DMS114 treated with DMSO at 0.1 percent for 48 hours (cell line): ENCODE measurements at regions not wholly inside any gene's neighbourhood (a gene's known extent, or its start where the extent isn't known, plus 50 kb on each side); places are given as distances from the start of the nearest gene placed in this dataset.
"Not testable (repeated sequence)": the region's sequence is repeated elsewhere in the genome, so short reads cannot be mapped to it uniquely, and the experiment has no call there.

Experiments
- DNase-seq: peaks from one replicate; lab custom pipeline; 2025; ENCODE audit not compliant: unreplicated experiment; lab: John Stamatoyannopoulos, UW

- not testable (repeated sequence) for DNase-seq
Measured at GRCh38 chr6:12542319-12543115, 174.1 kb upstream of the PHACTR1 start.

- no peak for DNase-seq
Measured at GRCh38 chr6:12543953-12544352, 172.6 kb upstream of the PHACTR1 start.

- DNase-seq = no peak
Measured at GRCh38 chr6:12544821-12545565, 171.6 kb upstream of the PHACTR1 start.

- no peak for DNase-seq
Measured at GRCh38 chr6:12545619-12546409, 170.8 kb upstream of the PHACTR1 start.

GRCh38 chr6:12546410-12547002, 170.1 kb upstream of the PHACTR1 start:
- DNase-seq = no peak

GRCh38 chr6:12548526-12548925, 168.0 kb upstream of the PHACTR1 start:
- DNase-seq = no peak

- not testable (repeated sequence) for DNase-seq
Measured at GRCh38 chr6:12549445-12549844, 167.1 kb upstream of the PHACTR1 start.

- not testable (repeated sequence) for DNase-seq
Measured at GRCh38 chr6:12554820-12555219, 161.7 kb upstream of the PHACTR1 start.

- DNase-seq = no peak
Measured at GRCh38 chr6:12555267-12555666, 161.3 kb upstream of the PHACTR1 start.

- no peak for DNase-seq
Measured at GRCh38 chr6:12555781-12556180, 160.8 kb upstream of the PHACTR1 start.

- no peak for DNase-seq
Measured at GRCh38 chr6:12557765-12558164, 158.8 kb upstream of the PHACTR1 start.

- no peak for DNase-seq
Measured at GRCh38 chr6:12560315-12560714, 156.3 kb upstream of the PHACTR1 start.

GRCh38 chr6:12566618-12567123, 149.9 kb upstream of the PHACTR1 start:
- DNase-seq = no peak

- DNase-seq = no peak
Measured at GRCh38 chr6:12567682-12568081, 148.9 kb upstream of the PHACTR1 start.

- DNase-seq = no peak
Measured at GRCh38 chr6:12569646-12570045, 146.9 kb upstream of the PHACTR1 start.

- DNase-seq = no peak
Measured at GRCh38 chr6:12570461-12571030, 146.0 kb upstream of the PHACTR1 start.

- no peak for DNase-seq
Measured at GRCh38 chr6:12572896-12573827, 143.4 kb upstream of the PHACTR1 start.

GRCh38 chr6:12575961-12576360, 140.6 kb upstream of the PHACTR1 start:
- no peak for DNase-seq

- DNase-seq = no peak
Measured at GRCh38 chr6:12576389-12576788, 140.2 kb upstream of the PHACTR1 start.
